ENCODE measurements at regions not wholly inside any gene's neighbourhood (a gene's known extent, or its start where the extent isn't known, plus 50 kb on each side); places are given as distances from the start of the nearest gene placed in this dataset.

- intact Hi-C loops (cut with micrococcal nuclease; ENCODE audit: unreplicated experiment) (no loop called here), in situ Hi-C loops (cut with HindIII; ENCODE audit: low pct_unique_long_range_greater_than_20kb, low sequenced_read_pairs) (no loop called here)
- Histone ChIP-seq H3K27me3 (ENCODE audit: control insufficient read depth, insufficient read depth, low read length) (peaks cover 11% of the 10 kb centered on the region; the same call in 1 of the 2 replicates), H3K4me3 (ENCODE audit: low read depth in 2 of 2, low read length in 2 of 2) (no peak overlapping the region), H3K9me3 (ENCODE audit: control insufficient read depth, insufficient read depth, low read depth, low read length) (0 out of 2 replicates have a peak, but pooled peaks cover 2% of the 10 kb centered on the region), H3K27ac (ENCODE audit: low read length) (no peak overlapping the region), H3K36me3 (ENCODE audit: control insufficient read depth, insufficient read depth, low read length) (no peaks in the 10 kb centered on the region), H3K4me1 (ENCODE audit: control insufficient read depth, insufficient read depth, low read length) (no peaks in the 10 kb centered on the region)
- no peak for TF ChIP-seq TCF7L2 (IDR thresholded peaks at IDR 0.05; ENCODE audit: low read depth, low read length)
- TF ChIP-seq REST (IDR thresholded peaks at IDR 0.05; ENCODE audit: insufficient read depth in 1 of 2, low read depth in 2 of 2, low read length in 1 of 2): no peak
- no peak for TF ChIP-seq CTCF (IDR thresholded peaks at IDR 0.05)
- TF ChIP-seq POLR2AphosphoS5 (IDR thresholded peaks at IDR 0.05; ENCODE audit: low read depth, low read length): no peak
- ChIA-PET POLR2A (no interaction called here), CTCF (no interaction called here)
- DNase-seq (ENCODE audit: low read depth, low spot score) (no peak), ATAC-seq (no peak)
- no TSS peak for BruUV-seq (replicated peaks)
Observed at GRCh38 chr2:126952216-126952615, 53.5 kb downstream of the TEX51 start.

GRCh38 chr2:126953483-126953882 is 54.8 kb downstream of the TEX51 start:
- no TSS peak for BruUV-seq (replicated peaks)
- in situ Hi-C loops (cut with HindIII; ENCODE audit: low pct_unique_long_range_greater_than_20kb, low sequenced_read_pairs): no loop called here
- CTCF ChIA-PET: no interaction called here

More at GRCh38 chr2:126953483-126953882, 54.8 kb downstream of the TEX51 start:
- TF ChIP-seq POLR2AphosphoS5 (IDR thresholded peaks at IDR 0.05; ENCODE audit: low read depth, low read length): no peak
- no peak for TF ChIP-seq SIN3A (IDR thresholded peaks at IDR 0.05; ENCODE audit: borderline replicate concordance, insufficient read depth, low read depth, low read length)
- TF ChIP-seq CTCF (IDR thresholded peaks at IDR 0.05): no peak
- TF ChIP-seq REST (IDR thresholded peaks at IDR 0.05; ENCODE audit: insufficient read depth in 1 of 2, low read depth in 2 of 2, low read length in 1 of 2): no peak
- Histone ChIP-seq H3K27me3 (ENCODE audit: control insufficient read depth, insufficient read depth, low read length) (peaks cover 11% of the 10 kb centered on the region; the same call in 1 of the 2 replicates), H3K9me3 (ENCODE audit: control insufficient read depth, insufficient read depth, low read depth, low read length) (0 out of 2 replicates have a peak, but pooled peaks cover 2% of the 10 kb centered on the region), H3K4me3 (ENCODE audit: low read depth in 2 of 2, low read length in 2 of 2) (no peak overlapping the region), H3K36me3 (ENCODE audit: control insufficient read depth, insufficient read depth, low read length) (no peaks in the 10 kb centered on the region), H3K27ac (ENCODE audit: low read length) (no peak overlapping the region), H3K4me1 (ENCODE audit: control insufficient read depth, insufficient read depth, low read length) (no peaks in the 10 kb centered on the region)
- POLR2A ChIA-PET: no interaction called here
- intact Hi-C loops (cut with micrococcal nuclease; ENCODE audit: unreplicated experiment): no loop called here
- ATAC-seq (no peak), DNase-seq (ENCODE audit: low read depth, low spot score) (no peak)
